Liver (tissue), 8 donors: ENCODE measurements at regions not wholly inside any gene's neighbourhood (a gene's known extent, or its start where the extent isn't known, plus 50 kb on each side); places are given as distances from the start of the nearest gene placed in this dataset.

Source experiments
- DNase-seq: peaks from one replicate; pipeline ENCODE4 v3.0.0-alpha.2; 2017; ENCODE audit warnings: low spot score
- H3K27ac ChIP-seq, 2 donors: one replicate each; pipeline ENCODE4 v1.7.0; 2013; ENCODE audit warnings: inconsistent platforms in 2 of 2, low read length in 2 of 2, control low read depth in 1 of 2, low read depth in 1 of 2, mild to moderate bottlenecking in 1 of 2
- H3K27me3 ChIP-seq, 4 donors: one replicate each; pipeline versions ENCODE4 v1.6.1 to v1.7.0; 2013; ENCODE audit warnings: low read length in 3 of 4, inconsistent platforms in 1 of 4, mild to moderate bottlenecking in 1 of 4, moderate library complexity in 1 of 4; ENCODE audit not compliant: control insufficient read depth in 4 of 4, insufficient read depth in 4 of 4
- H3K36me3 ChIP-seq, 4 donors: one replicate each; pipeline versions ENCODE4 v1.6.1 to v1.7.0; 2013; ENCODE audit warnings: low read length in 3 of 4, mild to moderate bottlenecking in 3 of 4, low read depth in 1 of 4, moderate library complexity in 1 of 4; ENCODE audit not compliant: control insufficient read depth in 4 of 4, insufficient read depth in 3 of 4
- H3K4me1 ChIP-seq, 4 donors: one replicate each; pipeline versions ENCODE4 v1.6.1 to v1.7.0; 2013; ENCODE audit warnings: low read length in 3 of 4, mild to moderate bottlenecking in 3 of 4, moderate library complexity in 1 of 4; ENCODE audit not compliant: control insufficient read depth in 4 of 4, insufficient read depth in 4 of 4
- H3K4me3 ChIP-seq, 3 donors: one replicate each; pipeline versions ENCODE4 v1.6.1 to v1.7.0; 2013; ENCODE audit warnings: low read length in 3 of 3, control low read depth in 1 of 3, low read depth in 1 of 3, mild to moderate bottlenecking in 1 of 3
- H3K9ac ChIP-seq, 2 donors: one replicate each; pipeline ENCODE4 v1.7.0; 2013; ENCODE audit warnings: low read length in 2 of 2, mild to moderate bottlenecking in 2 of 2, moderate library complexity in 2 of 2, control low read depth in 1 of 2, low read depth in 1 of 2
- H3K9me3 ChIP-seq, 4 donors: one replicate each; pipeline versions ENCODE4 v1.6.1 to v1.7.0; 2013; ENCODE audit warnings: low read length in 3 of 4; ENCODE audit not compliant: control insufficient read depth in 4 of 4
- CTCF ChIP-seq: fragments of 150-350 bp; IDR thresholded peaks from 2 replicates; pipeline ENCODE4 v1.5.1; 2017; ENCODE audit warnings: improper control_type of control experiment, low read depth, low read length; ENCODE audit not compliant: missing input control
- FOXA1 ChIP-seq: IDR thresholded peaks from 2 replicates; pipeline ENCODE4 v1.6.1; 2016; ENCODE audit warnings: antibody characterized with exemption
- FOXA2 ChIP-seq: IDR thresholded peaks from 2 replicates; pipeline ENCODE4 v1.6.1; 2016; ENCODE audit warnings: antibody characterized with exemption
- GABPA ChIP-seq, 2 donors: IDR thresholded peaks in 1 of 2; conservative IDR thresholded peaks in 1 of 2; 2 replicates each; pipeline ENCODE4 v1.6.1; 2016; ENCODE audit warnings: antibody characterized with exemption in 2 of 2, mild to moderate bottlenecking in 1 of 2, moderate library complexity in 1 of 2
- HNF4A ChIP-seq, 2 donors: conservative IDR thresholded peaks; 2 replicates each; pipeline ENCODE4 v1.6.1; 2016; ENCODE audit warnings: antibody characterized with exemption in 2 of 2, mild to moderate bottlenecking in 2 of 2
- HNF4G ChIP-seq: IDR thresholded peaks from 2 replicates; pipeline ENCODE4 v1.6.1; 2016; ENCODE audit warnings: antibody characterized with exemption
- JUND ChIP-seq, 2 donors: IDR thresholded peaks; 2 replicates each; pipeline ENCODE4 v1.6.1; 2016; ENCODE audit warnings: antibody characterized with exemption in 2 of 2
- NR2F2 ChIP-seq: IDR thresholded peaks from 2 replicates; pipeline ENCODE4 v1.6.1; 2016; ENCODE audit warnings: antibody characterized with exemption
- RAD21 ChIP-seq, 2 donors: IDR thresholded peaks; 2 replicates each; pipeline ENCODE4 v1.6.1; 2016; ENCODE audit warnings: antibody characterized with exemption in 2 of 2, mild to moderate bottlenecking in 2 of 2
- RXRA ChIP-seq, 2 donors: IDR thresholded peaks; 2 replicates each; pipeline ENCODE4 v1.6.1; 2017 to 2018; ENCODE audit warnings: antibody characterized with exemption in 2 of 2, mild to moderate bottlenecking in 1 of 2
- TAF1 ChIP-seq: conservative IDR thresholded peaks from 2 replicates; pipeline ENCODE4 v1.6.1; 2016; ENCODE audit warnings: antibody characterized with exemption, mild to moderate bottlenecking
- YY1 ChIP-seq: IDR thresholded peaks from 2 replicates; pipeline ENCODE4 v1.6.1; 2016; ENCODE audit warnings: antibody characterized with exemption, mild to moderate bottlenecking
- WGBS: extraction: QIAGEN DNeasy Blood & Tissue Kit; methylation state at CpG from one replicate; pipeline ENCODE4 v1.1.7; 2013; 5-methylcytosine and 5-hydroxymethylcytosine counted together
- TF ChIP-seq, protein P1 (sequence below): IDR thresholded peaks from 2 replicates; pipeline ENCODE4 v1.6.1; 2016; ENCODE audit warnings: antibody characterized with exemption, mild to moderate bottlenecking
- donor health status: healthy.
- donor health status: healthy.
- donor health status: healthy.
- donor health status: healthy.
- donor health status: healthy.

DNA sequence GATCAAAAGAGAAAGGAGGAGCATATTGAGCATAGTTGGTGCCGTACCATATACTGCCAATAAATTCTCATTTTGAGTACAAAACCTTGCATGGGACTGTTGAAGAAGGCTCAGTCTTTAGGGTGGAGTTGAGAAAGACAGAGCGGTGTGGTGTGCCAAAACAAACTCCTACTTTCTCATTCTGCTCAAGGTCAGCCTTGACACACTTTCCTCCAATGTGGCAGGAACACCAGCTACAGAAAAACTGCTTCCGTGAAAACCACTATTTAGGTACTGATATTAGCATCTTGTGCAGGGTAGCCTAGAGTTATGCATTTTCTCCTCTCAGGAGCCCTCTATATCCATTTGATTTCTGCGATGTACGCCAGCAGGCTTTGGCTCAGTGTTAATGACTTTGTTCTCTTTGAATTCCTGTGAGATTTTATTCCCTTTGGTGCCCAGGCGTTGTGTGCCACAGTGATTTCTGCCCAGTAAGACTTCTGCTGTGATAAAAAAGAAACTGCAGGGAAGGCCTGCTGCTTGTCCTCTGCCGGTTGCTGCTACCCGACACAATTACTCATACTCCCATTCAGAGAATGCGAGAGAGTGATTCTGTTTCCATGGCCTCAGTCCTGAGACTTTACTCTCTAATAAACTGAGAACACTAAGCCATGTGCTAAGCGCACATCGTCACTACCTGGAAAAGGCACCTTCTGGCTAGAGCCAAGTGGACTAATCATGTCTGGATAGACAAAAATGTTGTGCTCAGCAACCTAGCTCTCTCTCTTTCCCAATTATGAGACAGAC is 88.3 kb upstream of the MDM1 start:
- WGBS: 84% methylated on average over 11 of the region's 11 CpGs
- H3K27me3 ChIP-seq: no peaks in the 10 kb centered on the region
- no peak overlapping the region for H3K27ac ChIP-seq
- no peak for DNase-seq
- TF ChIP-seq, protein P1, sequence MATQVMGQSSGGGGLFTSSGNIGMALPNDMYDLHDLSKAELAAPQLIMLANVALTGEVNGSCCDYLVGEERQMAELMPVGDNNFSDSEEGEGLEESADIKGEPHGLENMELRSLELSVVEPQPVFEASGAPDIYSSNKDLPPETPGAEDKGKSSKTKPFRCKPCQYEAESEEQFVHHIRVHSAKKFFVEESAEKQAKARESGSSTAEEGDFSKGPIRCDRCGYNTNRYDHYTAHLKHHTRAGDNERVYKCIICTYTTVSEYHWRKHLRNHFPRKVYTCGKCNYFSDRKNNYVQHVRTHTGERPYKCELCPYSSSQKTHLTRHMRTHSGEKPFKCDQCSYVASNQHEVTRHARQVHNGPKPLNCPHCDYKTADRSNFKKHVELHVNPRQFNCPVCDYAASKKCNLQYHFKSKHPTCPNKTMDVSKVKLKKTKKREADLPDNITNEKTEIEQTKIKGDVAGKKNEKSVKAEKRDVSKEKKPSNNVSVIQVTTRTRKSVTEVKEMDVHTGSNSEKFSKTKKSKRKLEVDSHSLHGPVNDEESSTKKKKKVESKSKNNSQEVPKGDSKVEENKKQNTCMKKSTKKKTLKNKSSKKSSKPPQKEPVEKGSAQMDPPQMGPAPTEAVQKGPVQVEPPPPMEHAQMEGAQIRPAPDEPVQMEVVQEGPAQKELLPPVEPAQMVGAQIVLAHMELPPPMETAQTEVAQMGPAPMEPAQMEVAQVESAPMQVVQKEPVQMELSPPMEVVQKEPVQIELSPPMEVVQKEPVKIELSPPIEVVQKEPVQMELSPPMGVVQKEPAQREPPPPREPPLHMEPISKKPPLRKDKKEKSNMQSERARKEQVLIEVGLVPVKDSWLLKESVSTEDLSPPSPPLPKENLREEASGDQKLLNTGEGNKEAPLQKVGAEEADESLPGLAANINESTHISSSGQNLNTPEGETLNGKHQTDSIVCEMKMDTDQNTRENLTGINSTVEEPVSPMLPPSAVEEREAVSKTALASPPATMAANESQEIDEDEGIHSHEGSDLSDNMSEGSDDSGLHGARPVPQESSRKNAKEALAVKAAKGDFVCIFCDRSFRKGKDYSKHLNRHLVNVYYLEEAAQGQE: no peak
- TF ChIP-seq NR2F2 (no peak), HNF4G (no peak), RAD21 (IDR thresholded peaks at IDR 0.05) (no peak), TAF1 (no peak), FOXA1 (no peak), CTCF (no peak), GABPA (IDR thresholded peaks at IDR 0.05 in 1 of 2, conservative IDR thresholded peaks at IDR 0.05 in 1 of 2) (no peak)
- H3K4me3 ChIP-seq: no peak overlapping the region
- H3K9ac ChIP-seq: no peak overlapping the region
- no peaks in the 10 kb centered on the region for H3K4me1 ChIP-seq
- no peaks in the 10 kb centered on the region for H3K9me3 ChIP-seq
- no peaks in the 10 kb centered on the region for H3K36me3 ChIP-seq

- Histone ChIP-seq H3K9ac (no peak overlapping the region), H3K4me1 (no peaks in the 10 kb centered on the region), H3K4me3 (no peak overlapping the region), H3K9me3 (no peaks in the 10 kb centered on the region), H3K27ac (no peak overlapping the region), H3K36me3 (no peaks in the 10 kb centered on the region), H3K27me3 (no peaks in the 10 kb centered on the region)
- no peak for DNase-seq
- 84% methylated on average over 3 of the region's 3 CpGs for WGBS
- no peak for TF ChIP-seq YY1
- TF ChIP-seq GABPA (IDR thresholded peaks at IDR 0.05 in 1 of 2, conservative IDR thresholded peaks at IDR 0.05 in 1 of 2): no peak
- TF ChIP-seq TAF1: no peak
- TF ChIP-seq HNF4A (conservative IDR thresholded peaks at IDR 0.05): no peak
- no peak for TF ChIP-seq JUND (IDR thresholded peaks at IDR 0.05)
- TF ChIP-seq FOXA2: no peak
- TF ChIP-seq RAD21 (IDR thresholded peaks at IDR 0.05): no peak
- no peak for TF ChIP-seq RXRA (IDR thresholded peaks at IDR 0.05)
These were observed 90.0 kb upstream of the MDM1 start for GRCh38 chr12:68422159-68422558.
